ENCODE measurements at regions not wholly inside any gene's neighbourhood (a gene's known extent, or its start where the extent isn't known, plus 50 kb on each side); places are given as distances from the start of the nearest gene placed in this dataset.

GRCh38 chr10:57218382-57218781 lies 857.3 kb upstream of the ZWINT start:
- no peaks in the 10 kb centered on the region for H3K4me1 Mint-ChIP-seq
- H3K27me3 ChIP-seq (ENCODE audit: insufficient read depth, low read length), result no peaks in the 10 kb centered on the region
- DNase-seq, result no peak
- H3K4me3 Mint-ChIP-seq, result no peak overlapping the region
- no peak overlapping the region for H3K27ac Mint-ChIP-seq
- H3K9me3 ChIP-seq (ENCODE audit: control insufficient read depth in 1 of 2, low read length in 2 of 2), result no peaks in the 10 kb centered on the region
- intact Hi-C loops (cut with micrococcal nuclease), result no loop called here
- POLR2A ChIA-PET (ENCODE audit: partially characterized antibody), result no interaction called here
- H3K36me3 ChIP-seq (ENCODE audit: insufficient read depth, low read length), result no peaks in the 10 kb centered on the region
- H3K4me3 ChIP-seq (ENCODE audit: low read length in 2 of 2), result no peak overlapping the region
- peaks cover 0 to 5% (median 1%) of the 10 kb centered on the region in 8 donors for H3K9me3 Mint-ChIP-seq
- H3K27me3 Mint-ChIP-seq, result no peaks in the 10 kb centered on the region
- no peaks in the 10 kb centered on the region for H3K36me3 Mint-ChIP-seq
- CTCF ChIA-PET (ENCODE audit: partially characterized antibody), result no interaction called here
- H3K27ac ChIP-seq (ENCODE audit: low read depth, low read length), result no peak overlapping the region
- H3K4me1 ChIP-seq (ENCODE audit: insufficient read depth, low read length), result no peaks in the 10 kb centered on the region

- Histone ChIP-seq H3K27me3 (ENCODE audit: insufficient read depth, low read length) (no peaks in the 10 kb centered on the region), H3K4me3 (ENCODE audit: low read length in 2 of 2) (no peak overlapping the region), H3K36me3 (ENCODE audit: insufficient read depth, low read length) (no peaks in the 10 kb centered on the region), H3K27ac (ENCODE audit: low read depth, low read length) (no peak overlapping the region), H3K9me3 (ENCODE audit: control insufficient read depth in 1 of 2, low read length in 2 of 2) (no peaks in the 10 kb centered on the region), H3K4me1 (ENCODE audit: insufficient read depth, low read length) (no peaks in the 10 kb centered on the region)
- Mint-ChIP-seq H3K4me3 (no peak overlapping the region), H3K4me1 (no peaks in the 10 kb centered on the region), H3K27me3 (no peaks in the 10 kb centered on the region), H3K9me3 (peaks cover 1 to 14% (median 4%) of the 10 kb centered on the region in 8 donors), H3K36me3 (no peaks in the 10 kb centered on the region), H3K27ac (no peak overlapping the region)
- CTCF ChIA-PET (ENCODE audit: partially characterized antibody), result no interaction called here
- POLR2A ChIA-PET (ENCODE audit: partially characterized antibody), result no interaction called here
- intact Hi-C loops (cut with micrococcal nuclease), result no loop called here
- no peak for DNase-seq
Observed at GRCh38 chr10:57202356-57202755, 841.3 kb upstream of the ZWINT start.

DNA sequence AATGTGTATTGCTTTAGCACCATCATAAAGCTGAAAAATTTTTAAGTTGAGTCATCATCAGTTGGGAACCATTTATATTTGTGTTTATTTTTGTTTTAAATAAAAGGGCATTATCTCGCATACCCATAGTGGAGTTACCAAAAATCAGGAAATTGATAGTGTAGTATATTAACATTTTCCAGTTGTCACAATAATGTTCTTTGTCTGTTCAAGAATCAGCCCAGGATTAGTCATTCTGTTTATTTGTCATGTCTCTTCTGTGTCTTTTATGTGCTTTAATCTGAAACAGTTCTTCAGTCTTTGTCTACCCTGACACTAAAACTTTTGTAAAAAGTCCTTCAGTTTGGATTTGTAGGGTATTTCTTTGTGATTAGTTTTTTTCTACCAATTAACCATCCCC lies 827.8 kb upstream of the ZWINT start:
- H3K27ac ChIP-seq (ENCODE audit: low read depth, low read length), result no peak overlapping the region
- peaks cover 0 to 4% of the 10 kb centered on the region in 2 donors for H3K9me3 ChIP-seq (ENCODE audit: control insufficient read depth in 1 of 2, low read length in 2 of 2)
- ChIA-PET CTCF (ENCODE audit: partially characterized antibody) (no interaction called here), POLR2A (ENCODE audit: partially characterized antibody) (no interaction called here)
- Mint-ChIP-seq H3K27me3 (no peaks in the 10 kb centered on the region), H3K4me3 (no peak overlapping the region), H3K9me3 (peaks cover 0 to 13% (median 3%) of the 10 kb centered on the region in 8 donors), H3K36me3 (no peaks in the 10 kb centered on the region), H3K4me1 (no peaks in the 10 kb centered on the region), H3K27ac (no peak overlapping the region)
- no peak overlapping the region for H3K4me3 ChIP-seq (ENCODE audit: low read length in 2 of 2)
- intact Hi-C loops (cut with micrococcal nuclease), result no loop called here
- H3K27me3 ChIP-seq (ENCODE audit: insufficient read depth, low read length), result no peaks in the 10 kb centered on the region
- H3K4me1 ChIP-seq (ENCODE audit: insufficient read depth, low read length), result no peaks in the 10 kb centered on the region
- no peak for DNase-seq
- H3K36me3 ChIP-seq (ENCODE audit: insufficient read depth, low read length), result no peaks in the 10 kb centered on the region

GRCh38 chr10:57186201-57186600 lies 825.1 kb upstream of the ZWINT start:
- no peaks in the 10 kb centered on the region for H3K9me3 ChIP-seq (ENCODE audit: control insufficient read depth in 1 of 2, low read length in 2 of 2)
- H3K4me1 Mint-ChIP-seq, result no peaks in the 10 kb centered on the region
- no peaks in the 10 kb centered on the region for H3K27me3 Mint-ChIP-seq
- H3K9me3 Mint-ChIP-seq, result peaks cover 0 to 18% (median 6%) of the 10 kb centered on the region in 8 donors
- POLR2A ChIA-PET (ENCODE audit: partially characterized antibody), result no interaction called here
- no peaks in the 10 kb centered on the region for H3K27me3 ChIP-seq (ENCODE audit: insufficient read depth, low read length)
- H3K4me1 ChIP-seq (ENCODE audit: insufficient read depth, low read length), result no peaks in the 10 kb centered on the region
- no peak for DNase-seq
- CTCF ChIA-PET (ENCODE audit: partially characterized antibody), result no interaction called here
- H3K4me3 Mint-ChIP-seq, result no peak overlapping the region
- H3K4me3 ChIP-seq (ENCODE audit: low read length in 2 of 2), result no peak overlapping the region
- H3K36me3 Mint-ChIP-seq, result no peaks in the 10 kb centered on the region
- intact Hi-C loops (cut with micrococcal nuclease), result no loop called here
- H3K27ac ChIP-seq (ENCODE audit: low read depth, low read length), result no peak overlapping the region
- H3K36me3 ChIP-seq (ENCODE audit: insufficient read depth, low read length), result no peaks in the 10 kb centered on the region
- no peak overlapping the region for H3K27ac Mint-ChIP-seq

GRCh38 chr10:57169597-57169996 lies 808.5 kb upstream of the ZWINT start:
- H3K9me3 Mint-ChIP-seq, result peaks cover 0 to 19% (median 6%) of the 10 kb centered on the region in 8 donors
- H3K4me3 ChIP-seq (ENCODE audit: low read length in 2 of 2), result no peak overlapping the region
- H3K27me3 ChIP-seq (ENCODE audit: insufficient read depth, low read length), result no peaks in the 10 kb centered on the region
- H3K27me3 Mint-ChIP-seq, result no peaks in the 10 kb centered on the region
- no peaks in the 10 kb centered on the region for H3K4me1 Mint-ChIP-seq
- no peaks in the 10 kb centered on the region for H3K36me3 Mint-ChIP-seq
- H3K4me1 ChIP-seq (ENCODE audit: insufficient read depth, low read length), result no peaks in the 10 kb centered on the region
- ChIA-PET POLR2A (ENCODE audit: partially characterized antibody) (no interaction called here), CTCF (ENCODE audit: partially characterized antibody) (no interaction called here)
- H3K27ac ChIP-seq (ENCODE audit: low read depth, low read length), result no peak overlapping the region
- DNase-seq, result no peak
- no peaks in the 10 kb centered on the region for H3K9me3 ChIP-seq (ENCODE audit: control insufficient read depth in 1 of 2, low read length in 2 of 2)
- H3K4me3 Mint-ChIP-seq, result no peak overlapping the region
- intact Hi-C loops (cut with micrococcal nuclease), result no loop called here
- no peaks in the 10 kb centered on the region for H3K36me3 ChIP-seq (ENCODE audit: insufficient read depth, low read length)
- no peak overlapping the region for H3K27ac Mint-ChIP-seq

GRCh38 chr10:57168611-57169240 lies 807.7 kb upstream of the ZWINT start:
- Histone ChIP-seq H3K36me3 (ENCODE audit: insufficient read depth, low read length) (no peaks in the 10 kb centered on the region), H3K9me3 (ENCODE audit: control insufficient read depth in 1 of 2, low read length in 2 of 2) (no peaks in the 10 kb centered on the region), H3K27ac (ENCODE audit: low read depth, low read length) (no peak overlapping the region), H3K4me3 (ENCODE audit: low read length in 2 of 2) (no peak overlapping the region), H3K27me3 (ENCODE audit: insufficient read depth, low read length) (no peaks in the 10 kb centered on the region), H3K4me1 (ENCODE audit: insufficient read depth, low read length) (no peaks in the 10 kb centered on the region)
- Mint-ChIP-seq H3K4me1 (no peaks in the 10 kb centered on the region), H3K36me3 (no peaks in the 10 kb centered on the region), H3K27ac (no peak overlapping the region), H3K9me3 (peaks cover 0 to 20% (median 11%) of the 10 kb centered on the region in 8 donors), H3K27me3 (no peaks in the 10 kb centered on the region), H3K4me3 (no peak overlapping the region)
- intact Hi-C loops (cut with micrococcal nuclease), result no loop called here
- CTCF ChIA-PET (ENCODE audit: partially characterized antibody), result no interaction called here
- POLR2A ChIA-PET (ENCODE audit: partially characterized antibody), result no interaction called here
- no peak for DNase-seq

GRCh38 chr10:57165671-57166070 lies 804.6 kb upstream of the ZWINT start:
- Histone ChIP-seq H3K4me1 (ENCODE audit: insufficient read depth, low read length) (no peaks in the 10 kb centered on the region), H3K36me3 (ENCODE audit: insufficient read depth, low read length) (no peaks in the 10 kb centered on the region), H3K9me3 (ENCODE audit: control insufficient read depth in 1 of 2, low read length in 2 of 2) (no peaks in the 10 kb centered on the region), H3K27me3 (ENCODE audit: insufficient read depth, low read length) (no peaks in the 10 kb centered on the region), H3K27ac (ENCODE audit: low read depth, low read length) (no peak overlapping the region), H3K4me3 (ENCODE audit: low read length in 2 of 2) (no peak overlapping the region)
- Mint-ChIP-seq H3K36me3 (no peaks in the 10 kb centered on the region), H3K4me1 (no peaks in the 10 kb centered on the region), H3K27ac (no peak overlapping the region), H3K27me3 (no peaks in the 10 kb centered on the region), H3K9me3 (peaks cover 0 to 19% (median 13%) of the 10 kb centered on the region in 8 donors), H3K4me3 (no peak overlapping the region)
- ChIA-PET CTCF (ENCODE audit: partially characterized antibody) (no interaction called here), POLR2A (ENCODE audit: partially characterized antibody) (no interaction called here)
- intact Hi-C loops (cut with micrococcal nuclease), result no loop called here
- no peak for DNase-seq

DNA sequence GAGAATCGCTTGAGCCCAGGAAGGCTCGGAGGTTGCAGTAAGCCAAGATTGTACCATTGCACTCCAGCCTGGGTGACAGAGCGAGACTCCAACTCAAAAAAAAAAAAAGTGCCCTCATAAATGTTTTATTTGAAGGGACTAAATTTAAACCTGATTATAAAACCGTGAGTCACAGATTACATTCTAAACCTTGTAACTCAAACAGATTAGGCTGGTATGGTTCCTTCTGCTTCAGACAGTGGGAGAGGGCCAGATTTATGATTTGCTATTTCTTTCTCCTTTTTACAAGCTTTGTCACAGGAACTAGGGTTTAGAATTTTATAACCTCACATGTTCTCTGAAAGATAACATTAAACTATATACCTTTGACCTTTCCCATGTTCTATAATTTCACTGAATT lies 801.2 kb upstream of the ZWINT start:
- intact Hi-C loops (cut with micrococcal nuclease), result no loop called here
- POLR2A ChIA-PET (ENCODE audit: partially characterized antibody), result no interaction called here
- H3K27me3 Mint-ChIP-seq, result no peaks in the 10 kb centered on the region

More for the DNA sequence above, 801.2 kb upstream of the ZWINT start:
- Mint-ChIP-seq H3K36me3 (no peaks in the 10 kb centered on the region), H3K9me3 (peaks cover 0 to 19% (median 8%) of the 10 kb centered on the region in 8 donors), H3K27ac (no peak overlapping the region), H3K4me3 (no peak overlapping the region), H3K4me1 (no peaks in the 10 kb centered on the region)
- no peaks in the 10 kb centered on the region for H3K4me1 ChIP-seq (ENCODE audit: insufficient read depth, low read length)
- H3K9me3 ChIP-seq (ENCODE audit: control insufficient read depth in 1 of 2, low read length in 2 of 2), result peaks cover 0 to 5% of the 10 kb centered on the region in 2 donors
- H3K27ac ChIP-seq (ENCODE audit: low read depth, low read length), result no peak overlapping the region
- no peak overlapping the region for H3K4me3 ChIP-seq (ENCODE audit: low read length in 2 of 2)
- CTCF ChIA-PET (ENCODE audit: partially characterized antibody), result no interaction called here
- H3K36me3 ChIP-seq (ENCODE audit: insufficient read depth, low read length), result no peaks in the 10 kb centered on the region
- H3K27me3 ChIP-seq (ENCODE audit: insufficient read depth, low read length), result no peaks in the 10 kb centered on the region
- no peak for DNase-seq

Measured in CD4-positive, alpha-beta memory T cell (primary cell).